AG08396 (cell line): ENCODE measurements at regions not wholly inside any gene's neighbourhood (a gene's known extent, or its start where the extent isn't known, plus 50 kb on each side); places are given as distances from the start of the nearest gene placed in this dataset.
"Not testable (repeated sequence)": the region's sequence is repeated elsewhere in the genome, so short reads cannot be mapped to it uniquely, and the experiment has no call there.

ENCODE experiments used
- DNase-seq: peaks from one replicate; pipeline ENCODE4 v3.0.0; 2012; ENCODE audit warnings: low spot score, mixed read lengths

DNA sequence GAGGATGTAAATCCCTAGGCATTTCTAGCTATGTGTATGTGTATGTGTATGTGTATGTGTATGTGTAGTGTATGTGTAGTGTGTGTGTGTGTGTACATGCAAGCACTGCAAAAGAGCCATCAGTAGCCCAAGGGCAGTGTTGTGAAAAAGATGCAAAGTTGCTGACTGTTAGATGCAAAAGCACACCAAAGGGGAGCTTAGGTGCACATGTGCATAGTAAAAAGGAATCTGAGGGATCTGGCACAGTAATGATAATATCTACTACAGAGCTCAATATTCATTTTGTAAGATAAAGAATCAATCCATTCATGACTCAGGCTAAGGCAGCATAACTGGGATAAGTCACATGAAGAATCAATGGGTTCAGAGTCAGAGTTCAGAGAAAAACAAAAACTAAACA lies 80.2 kb downstream of the TMEM47 start:
- DNase-seq, result no peak

DNA sequence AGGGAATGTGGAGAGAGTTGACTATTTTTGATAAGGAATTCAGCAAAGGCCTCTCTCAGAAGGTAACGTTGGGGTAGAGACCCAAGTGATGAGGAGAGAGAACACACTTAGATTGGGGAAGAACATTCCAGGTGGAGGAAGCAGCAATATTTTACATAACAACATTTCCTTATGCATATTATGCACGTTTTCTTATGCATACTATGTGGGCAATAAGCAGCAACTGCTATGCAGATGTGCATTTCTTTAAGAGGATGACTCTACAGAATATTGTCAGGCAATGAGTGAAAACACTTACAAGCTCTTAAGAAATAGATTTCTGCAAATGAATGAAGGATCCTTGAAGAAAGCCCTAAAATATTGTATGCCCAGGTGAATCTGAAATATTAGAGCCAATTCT lies 91.1 kb downstream of the TMEM47 start:
- DNase-seq, result no peak

DNA sequence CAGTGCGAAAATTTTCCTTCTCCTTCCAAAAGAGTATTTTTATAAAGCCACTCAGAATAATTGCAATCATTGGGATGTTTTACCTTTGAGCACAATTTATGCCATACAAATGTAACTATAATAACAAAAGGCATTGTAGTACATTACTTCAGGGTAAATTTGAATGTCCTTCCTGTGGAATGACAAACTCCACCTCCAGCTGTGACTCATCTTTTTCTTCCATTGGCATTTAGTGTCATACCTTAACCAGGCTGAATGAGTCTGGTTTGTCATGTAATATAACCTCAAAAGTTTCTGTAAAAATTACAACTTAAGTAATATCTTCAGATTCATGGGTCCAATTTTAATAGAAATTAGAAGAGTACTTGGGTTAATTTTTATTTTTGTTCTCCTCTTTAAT lies 93.3 kb downstream of the TMEM47 start:
- DNase-seq, result no peak

DNA sequence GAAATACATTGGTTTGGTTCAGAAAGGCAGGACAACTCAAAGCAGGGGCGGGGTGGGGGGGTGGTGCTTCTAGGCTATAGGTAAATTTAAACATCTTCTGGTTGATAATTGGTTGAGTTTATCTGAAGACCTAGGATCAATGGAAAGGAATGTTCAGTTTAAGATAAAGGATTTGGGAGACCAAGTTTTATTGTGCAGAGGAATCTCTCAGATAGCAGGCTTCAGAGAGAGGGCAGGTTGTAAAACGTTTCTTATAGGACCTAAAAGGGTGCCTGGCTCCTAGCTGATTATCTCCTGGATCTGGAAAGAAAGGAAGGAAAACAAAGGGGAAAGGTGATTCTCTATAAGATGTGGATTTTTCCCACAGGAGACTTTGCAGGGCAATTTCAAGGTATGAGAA lies 94.0 kb downstream of the TMEM47 start:
- no peak for DNase-seq

DNA sequence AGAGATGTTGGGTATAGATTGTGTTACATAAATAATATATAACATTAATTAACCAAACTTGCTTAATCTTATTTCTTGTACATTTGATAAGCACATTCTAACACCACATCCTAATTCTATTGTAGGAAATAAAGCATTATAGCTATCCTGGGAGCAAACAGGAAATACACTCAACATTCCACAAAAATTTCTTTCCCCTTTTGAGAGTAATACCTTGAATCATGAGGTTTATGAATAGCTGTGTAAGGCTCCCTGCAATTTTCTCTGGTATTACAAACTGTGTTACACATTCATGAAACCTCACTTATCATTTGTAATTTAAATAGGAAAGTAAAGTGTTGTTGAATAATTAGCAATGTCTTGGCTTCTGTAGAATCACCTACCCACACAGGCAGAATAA lies 95.1 kb downstream of the TMEM47 start:
- no peak for DNase-seq

DNA sequence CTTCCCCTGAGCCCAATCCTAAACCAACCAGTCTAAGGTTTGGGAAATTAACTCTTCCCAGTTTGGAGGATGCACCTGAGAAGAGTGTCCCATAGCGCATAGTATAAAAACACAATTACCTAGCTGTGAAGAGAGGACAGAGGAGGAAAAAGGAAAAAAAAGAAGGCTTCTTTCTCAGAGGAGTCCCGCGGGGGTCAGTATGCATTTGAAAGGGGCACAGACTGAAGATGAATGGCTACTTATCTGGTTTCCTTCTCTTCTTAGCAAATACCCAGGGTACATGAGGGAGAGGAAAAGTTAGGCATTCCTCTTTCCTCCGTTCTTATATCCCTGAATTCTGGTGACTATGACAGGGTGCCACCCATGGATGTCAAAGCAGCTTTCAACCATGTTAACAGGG lies 96.9 kb downstream of the TMEM47 start:
- DNase-seq, result no peak

DNA sequence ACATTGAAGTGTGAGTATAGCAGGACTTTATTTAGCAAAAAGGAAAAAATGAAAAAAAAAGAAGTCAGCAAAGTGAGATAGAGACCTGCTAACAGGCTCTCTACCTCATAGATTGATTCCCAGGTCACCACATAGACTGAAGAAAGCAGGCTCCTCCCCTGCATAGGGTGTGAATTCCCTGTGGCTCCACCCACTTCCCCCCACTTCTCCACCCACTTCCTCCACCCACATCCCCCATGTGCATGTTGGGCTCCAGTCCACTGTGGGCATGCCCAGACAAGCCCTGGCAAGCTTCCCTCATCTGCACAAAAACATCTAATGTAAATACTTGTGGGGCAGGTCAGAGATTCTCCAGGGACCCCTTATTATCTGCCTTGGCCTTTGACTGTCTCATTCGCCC lies 97.8 kb downstream of the TMEM47 start:
- peak; percentile 2 for DNase-seq

DNA sequence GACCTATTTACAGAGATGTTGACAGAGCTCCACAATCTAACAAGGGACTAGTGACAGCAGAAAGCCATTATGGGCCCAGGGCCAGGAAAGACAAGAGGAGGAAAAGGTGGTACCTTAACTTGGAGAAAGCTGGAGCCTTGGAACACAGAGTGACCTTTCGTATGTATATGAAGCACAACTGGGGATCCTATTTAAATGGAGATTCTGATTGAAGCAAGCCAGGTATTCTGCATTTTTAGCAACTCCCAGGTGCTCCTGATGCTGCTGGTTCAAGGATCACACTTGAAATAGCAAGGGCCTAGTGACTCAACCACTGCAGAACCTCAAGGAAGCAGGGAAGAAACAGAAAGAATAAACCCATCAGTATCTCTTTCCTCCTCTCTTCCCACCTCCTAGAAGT lies 99.4 kb downstream of the TMEM47 start:
- no peak for DNase-seq

DNA sequence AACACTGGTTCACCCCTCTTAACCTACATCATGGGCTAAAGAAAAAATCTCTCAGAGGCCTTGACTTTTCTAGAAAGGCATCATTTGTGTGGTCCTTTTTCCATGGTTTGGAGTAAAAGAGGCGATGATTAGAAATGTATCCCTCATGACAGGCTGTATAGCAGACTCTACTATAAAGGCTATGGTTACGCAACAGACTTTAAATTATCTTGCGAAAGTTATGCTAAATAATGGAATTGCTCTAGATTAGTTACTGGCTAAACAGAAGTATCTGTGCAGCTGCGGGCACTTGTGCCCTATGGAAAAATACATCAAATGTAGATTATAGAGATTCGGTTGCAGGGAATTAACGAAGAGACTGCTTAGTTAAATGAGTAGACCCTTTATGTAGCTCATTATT lies 101.6 kb downstream of the TMEM47 start:
- no peak for DNase-seq

DNA sequence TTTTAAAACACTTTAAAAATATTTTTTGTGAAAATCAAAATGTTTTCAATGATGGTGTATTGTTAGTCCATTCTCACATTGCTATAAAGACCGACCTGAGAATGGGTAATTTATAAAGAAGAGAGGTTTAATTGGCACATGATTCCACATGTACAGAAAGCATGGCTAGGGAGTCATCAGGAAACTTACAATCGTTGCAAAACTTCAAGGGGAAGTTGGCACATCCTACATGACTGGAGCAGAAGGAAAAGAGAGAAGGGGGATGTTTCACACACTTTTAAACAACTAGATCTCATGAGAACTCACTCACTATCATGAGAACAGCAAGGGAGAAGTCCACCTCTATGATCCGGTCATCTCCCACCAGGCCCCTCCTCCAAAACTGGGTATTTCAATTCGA lies 110.7 kb downstream of the TMEM47 start:
- DNase-seq, result no peak

DNA sequence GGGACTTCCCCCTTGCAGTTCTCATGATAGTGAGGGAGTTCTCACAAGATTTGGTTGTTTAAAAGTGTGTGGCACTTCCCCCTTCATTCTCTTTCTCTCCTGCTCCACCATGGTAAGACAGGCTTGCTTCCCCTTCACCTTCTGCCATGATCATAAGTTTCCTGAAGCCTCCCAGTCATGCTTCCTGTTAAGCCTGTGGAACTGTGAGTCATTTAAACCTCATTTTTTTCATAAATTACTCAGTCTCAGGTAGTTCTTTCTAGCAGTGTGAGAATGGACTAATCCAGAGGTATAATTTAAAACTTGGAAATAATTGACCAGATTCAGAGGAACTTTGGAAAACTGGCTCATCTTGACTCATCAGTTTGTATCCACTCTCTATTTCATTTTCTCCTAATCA lies 129.0 kb downstream of the TMEM47 start:
- DNase-seq, result no peak

DNA sequence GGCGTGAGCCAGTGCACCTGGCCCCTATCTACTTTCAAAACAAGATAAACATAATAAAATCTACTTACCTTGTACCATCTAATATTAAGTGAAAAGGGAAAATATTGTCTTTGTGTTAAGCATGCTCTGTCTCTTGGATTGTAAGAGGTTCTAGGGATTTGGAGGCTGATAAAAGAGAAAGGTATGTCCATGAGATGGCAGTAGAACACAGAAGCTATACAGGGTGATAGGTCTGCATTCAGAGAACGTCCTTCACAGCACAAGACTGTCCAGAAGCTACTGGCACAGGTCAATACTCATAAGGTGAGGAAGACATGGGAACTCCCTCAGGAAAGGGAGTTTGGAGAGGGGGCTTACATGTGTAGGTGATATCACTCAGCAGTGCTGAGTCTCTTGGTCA lies 135.5 kb downstream of the TMEM47 start:
- DNase-seq, result no peak

DNA sequence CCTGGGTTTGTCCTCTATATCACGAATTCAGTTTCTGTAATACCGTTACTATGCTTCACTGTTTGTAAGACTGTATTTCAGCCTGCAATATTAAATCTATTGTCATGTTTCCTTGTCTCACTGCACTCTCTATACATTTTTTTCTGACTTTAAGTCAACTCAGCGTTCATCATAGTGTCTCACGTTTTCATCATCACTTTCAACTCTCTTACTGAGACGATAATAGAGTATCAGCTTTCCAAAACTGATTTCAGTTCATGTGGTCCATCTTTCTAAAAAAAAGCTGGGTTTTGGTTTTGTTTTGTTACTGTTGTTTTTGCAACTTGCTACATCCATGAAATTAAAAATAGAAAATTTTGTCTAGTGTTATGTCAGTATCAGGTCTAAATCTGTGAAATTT lies 147.7 kb downstream of the TMEM47 start:
- no peak for DNase-seq

DNA sequence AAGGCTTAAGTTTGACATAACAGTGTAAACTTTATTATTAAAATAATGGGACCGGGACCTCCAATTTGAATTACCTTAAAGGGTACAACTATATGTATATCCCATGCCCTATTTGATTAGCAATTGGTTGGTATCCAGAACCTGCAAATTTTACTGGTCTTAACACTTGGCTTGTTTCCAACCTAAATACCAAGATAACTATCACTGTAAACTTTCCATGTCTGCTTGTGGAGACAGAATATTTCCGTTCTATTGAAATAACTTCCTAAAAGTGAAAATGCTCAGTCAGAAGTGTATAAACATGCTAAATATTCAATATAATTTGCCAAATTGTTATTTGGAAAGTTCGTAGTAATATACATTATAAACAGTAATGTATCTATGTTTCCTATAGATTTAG lies 154.0 kb downstream of the TMEM47 start:
- no peak for DNase-seq

DNA sequence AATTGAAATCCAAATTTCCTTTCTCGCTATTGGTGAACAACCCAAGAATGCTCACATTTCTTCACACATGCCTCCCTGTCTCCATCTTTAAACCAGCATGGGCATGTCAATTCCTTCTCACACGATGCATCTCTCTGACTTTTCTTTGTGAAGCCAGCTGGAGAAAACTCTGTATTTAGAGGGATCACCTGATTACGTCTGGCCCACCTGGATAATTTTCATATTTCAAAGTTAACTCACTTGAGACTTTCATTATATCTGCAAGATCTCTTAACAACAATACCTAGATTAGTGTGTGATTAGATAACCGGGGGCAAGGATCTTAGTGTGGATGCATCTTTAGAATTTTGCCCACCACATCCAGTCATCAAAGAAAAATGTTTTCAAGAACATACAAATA lies 164.0 kb downstream of the TMEM47 start:
- no peak for DNase-seq

DNA sequence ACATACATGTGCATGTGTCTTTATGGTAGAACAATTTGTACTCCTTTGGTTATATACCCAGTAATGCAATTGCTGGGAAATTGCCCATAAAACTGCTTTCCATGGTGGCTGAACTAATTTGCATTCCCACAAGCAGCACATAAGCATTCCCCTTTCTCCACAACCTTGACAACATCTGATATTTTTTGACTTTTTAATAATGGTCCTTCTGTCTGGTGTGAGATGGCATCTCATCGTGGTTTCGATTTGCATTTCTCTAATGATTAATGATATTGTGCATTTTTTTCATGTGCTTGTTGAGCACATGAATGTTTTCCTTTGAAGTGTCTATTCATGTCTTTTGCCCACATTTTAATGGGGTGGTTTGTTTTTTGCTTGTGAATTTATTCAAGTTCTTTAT lies 166.0 kb downstream of the TMEM47 start:
- DNase-seq, result no peak

DNA sequence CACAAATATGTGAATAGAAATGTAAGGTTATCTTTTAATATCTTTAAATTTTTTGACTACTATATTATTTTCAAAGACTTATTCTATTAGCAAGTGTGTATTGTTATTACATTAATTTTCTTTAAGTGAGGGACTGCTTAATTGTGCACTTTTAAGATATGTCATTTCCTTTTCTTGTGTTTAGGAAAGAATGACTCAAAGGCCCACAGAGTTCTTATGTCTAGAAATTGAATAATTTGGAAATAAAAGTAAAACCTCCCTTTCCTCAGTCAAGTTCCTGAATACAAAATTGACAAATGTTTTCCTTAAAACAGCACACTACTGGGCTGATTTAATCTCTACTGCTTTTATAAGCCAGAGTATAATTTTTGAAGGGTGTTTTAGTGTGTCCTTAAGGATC lies 169.7 kb downstream of the TMEM47 start:
- DNase-seq, result no peak

DNA sequence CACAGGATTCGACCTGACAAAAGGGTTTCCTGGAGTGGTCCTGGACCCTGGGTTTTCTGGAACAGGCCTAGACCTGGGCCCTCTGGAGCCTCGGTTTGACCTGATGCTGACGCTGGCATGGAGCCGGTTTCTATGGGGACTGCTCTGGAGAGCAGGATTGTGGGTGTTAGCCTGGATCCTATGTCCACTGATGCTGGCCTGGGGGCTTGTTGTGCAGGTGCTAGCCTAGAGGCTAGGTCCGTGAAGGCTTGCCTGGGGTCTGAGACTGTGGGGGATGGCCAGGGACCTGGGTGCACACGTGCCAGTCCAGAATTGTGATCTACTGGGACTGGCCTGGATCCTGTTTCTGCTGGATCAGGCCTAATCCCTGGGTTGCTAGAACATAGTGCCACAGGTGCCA lies 173.1 kb downstream of the TMEM47 start:
- DNase-seq, result no peak

DNA sequence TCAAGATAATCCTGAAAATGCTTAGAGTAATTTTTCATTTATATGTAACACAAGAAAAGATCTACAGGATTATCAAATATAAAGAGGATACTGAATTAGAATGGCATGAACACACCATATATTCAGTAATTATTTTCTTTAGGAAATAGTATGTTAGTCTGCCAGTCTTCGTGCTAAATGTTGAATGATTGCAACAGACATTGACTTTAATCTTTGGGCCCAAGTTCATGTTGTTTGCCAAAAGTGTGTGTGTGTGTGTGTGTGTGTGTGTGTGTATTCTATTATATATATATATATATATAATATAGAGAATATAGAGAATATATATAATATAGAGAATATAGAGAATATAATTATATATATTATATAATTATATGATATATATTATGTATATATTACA lies 186.6 kb downstream of the TMEM47 start:
- DNase-seq, result no peak

DNA sequence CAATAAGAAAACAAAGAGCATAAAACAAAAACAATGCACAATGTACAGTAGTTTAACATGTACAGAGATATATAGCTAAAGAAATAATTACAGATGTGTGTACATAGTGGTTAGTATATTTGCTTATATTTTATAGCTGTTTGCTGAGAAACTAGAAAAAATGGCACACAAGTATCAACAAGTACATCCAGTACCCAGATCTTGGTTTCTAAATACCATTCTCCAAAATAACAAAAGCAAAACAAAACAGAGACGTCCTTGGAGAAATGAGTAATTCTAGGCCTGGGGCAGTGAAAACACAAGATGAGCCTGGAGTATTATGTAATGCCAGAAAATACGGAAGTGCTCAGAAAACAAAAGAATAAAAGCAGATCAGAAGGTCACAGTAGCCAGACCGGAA lies 189.6 kb downstream of the TMEM47 start:
- DNase-seq, result no peak

DNA sequence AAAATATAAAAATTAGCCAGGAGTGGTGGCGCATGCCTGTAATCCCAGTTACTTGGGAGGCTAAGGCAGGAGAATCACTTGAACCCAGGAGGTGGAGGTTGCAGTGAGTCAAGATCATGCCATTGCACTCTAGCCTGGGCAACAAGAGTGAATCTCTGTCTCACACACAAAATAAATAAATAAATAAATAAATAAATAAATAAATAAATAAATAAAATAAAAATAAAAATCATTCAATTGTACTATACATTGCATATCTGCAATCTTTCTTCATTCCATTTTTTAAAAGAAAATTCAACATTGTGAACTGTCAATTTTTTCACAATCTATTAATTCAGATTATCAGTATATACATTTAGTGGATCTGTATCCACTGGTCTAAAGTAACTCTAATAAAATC lies 193.9 kb downstream of the TMEM47 start:
- DNase-seq, result not testable (repeated sequence)

DNA sequence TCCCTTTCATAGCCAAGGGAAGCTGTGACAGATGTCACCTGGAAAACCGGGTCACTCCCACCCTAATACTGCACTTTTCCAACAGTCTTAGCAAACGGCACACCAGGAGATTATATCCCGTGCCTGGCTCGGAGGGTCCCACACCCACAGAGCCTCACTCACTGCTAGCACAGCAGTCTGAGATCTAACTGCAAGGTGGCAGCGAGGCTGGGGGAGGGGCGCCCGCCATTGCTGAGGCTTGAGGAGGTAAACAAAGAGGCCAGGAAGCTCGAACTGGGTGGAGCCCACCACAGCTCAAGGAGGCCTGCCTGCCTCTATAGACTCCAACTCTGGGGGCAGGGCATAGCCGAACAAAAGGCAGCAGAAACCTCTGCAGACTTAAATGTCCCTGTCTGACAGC lies 199.2 kb downstream of the TMEM47 start:
- not testable (repeated sequence) for DNase-seq

DNA sequence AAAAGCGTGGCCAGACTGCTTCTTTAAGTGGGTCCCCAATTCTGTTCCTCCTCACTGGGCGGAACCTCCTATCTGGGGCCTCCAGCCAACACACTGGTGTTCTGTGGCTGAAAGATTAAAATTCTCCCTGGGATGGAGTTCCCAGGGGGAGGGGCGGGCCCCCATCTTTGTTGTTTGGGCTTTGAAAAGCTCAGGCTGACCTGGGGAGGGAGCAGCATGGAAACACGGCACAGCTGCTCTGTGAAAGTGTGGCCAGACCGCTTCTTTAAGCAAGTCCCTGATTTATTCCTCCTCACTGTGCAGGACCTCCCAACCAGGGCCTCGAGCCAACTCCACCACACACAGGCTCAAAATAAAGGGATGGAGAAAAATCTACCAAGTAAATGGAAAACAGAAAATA lies 219.5 kb downstream of the TMEM47 start:
- no peak for DNase-seq

DNA sequence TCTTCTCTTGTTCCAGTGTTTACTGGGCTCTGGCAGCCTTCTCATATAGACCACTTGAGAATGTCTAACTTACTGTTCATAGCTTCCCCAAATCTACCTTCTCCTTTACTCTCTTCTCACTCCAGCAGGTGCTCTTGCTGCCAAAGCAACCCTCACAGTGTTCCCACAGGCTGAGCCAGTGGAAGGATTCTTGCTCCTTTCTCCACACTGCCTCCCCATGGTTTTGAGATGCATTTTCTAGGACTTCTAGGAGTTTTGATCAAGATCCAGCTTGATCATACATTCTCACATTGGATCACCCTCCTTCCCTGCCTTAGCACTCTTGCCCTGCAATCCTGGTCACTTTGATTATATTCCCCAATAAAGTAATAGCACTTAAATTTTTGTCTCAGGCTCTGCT lies 230.8 kb downstream of the TMEM47 start:
- no peak for DNase-seq

DNA sequence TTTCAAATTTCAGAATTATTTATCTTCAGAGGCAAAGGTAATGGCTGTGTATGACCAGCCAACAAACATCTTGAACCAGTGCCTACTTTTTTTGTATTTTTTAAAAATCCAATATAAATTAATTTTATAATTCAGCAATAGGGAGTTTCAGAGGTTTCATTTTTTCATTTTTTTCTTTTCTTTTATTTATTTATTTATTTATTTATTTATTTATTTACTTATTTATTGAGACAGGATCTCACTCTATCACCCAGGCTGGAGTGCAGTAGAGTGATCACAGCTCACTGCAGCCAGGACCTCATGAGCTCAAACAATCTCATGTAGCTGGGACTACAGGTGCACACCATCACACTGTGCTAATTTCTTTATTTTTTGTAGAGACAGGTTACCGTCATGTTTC lies 250.5 kb downstream of the TMEM47 start:
- no peak for DNase-seq
